Keratinocyte (primary cell): ENCODE measurements at regions not wholly inside any gene's neighbourhood (a gene's known extent, or its start where the extent isn't known, plus 50 kb on each side); places are given as distances from the start of the nearest gene placed in this dataset.

Experiments used
- DNase-seq: peaks from one replicate; pipeline ENCODE4 v3.0.0-alpha.2; 2011; ENCODE audit warnings: low read depth, missing footprints, low spot score
- FAIRE-seq: peaks from 2 replicates; lab custom pipeline; 2011; peaks lifted over from hg19 to GRCh38; lab: Jason Lieb, UNC
- H2AFZ ChIP-seq: 2 replicates; pipeline ENCODE4 v1.6.0; 2012; ENCODE audit warnings: low read length, control low read depth, inconsistent platforms; ENCODE audit not compliant: control insufficient read depth
- H3K27ac ChIP-seq: 2 replicates; pipeline ENCODE4 v1.5.1; 2011; ENCODE audit warnings: low read length; ENCODE audit not compliant: control insufficient read depth, insufficient read depth
- H3K27me3 ChIP-seq: 3 replicates; pipeline ENCODE4 v1.6.0; 2011; ENCODE audit warnings: low read length; ENCODE audit not compliant: control insufficient read depth, insufficient read depth; ENCODE audit errors: extremely low read depth
- H3K36me3 ChIP-seq, 2 experiments: 2 replicates in 1 of 2; 3 replicates in 1 of 2; pipeline ENCODE4 v1.5.1; 2011; ENCODE audit warnings: low read length in 2 of 2, mild to moderate bottlenecking in 1 of 2; ENCODE audit not compliant: control insufficient read depth in 2 of 2, insufficient read depth in 2 of 2; ENCODE audit errors: extremely low read depth in 1 of 2
- H3K4me1 ChIP-seq: 3 replicates; pipeline ENCODE4 v1.5.1; 2011; ENCODE audit warnings: low read length; ENCODE audit not compliant: control insufficient read depth, insufficient read depth; ENCODE audit errors: extremely low read depth
- H3K4me2 ChIP-seq: 3 replicates; pipeline ENCODE4 v1.6.0; 2011; ENCODE audit warnings: low read depth, low read length; ENCODE audit not compliant: control insufficient read depth, insufficient read depth; ENCODE audit errors: extremely low read depth
- H3K4me3 ChIP-seq, 3 experiments: fragments of 200-600 bp in 1 of 3; sonication (generic) in 1 of 3; 2 replicates in 2 of 3; 3 replicates in 1 of 3; pipeline ENCODE4 v1.5.1; 2011 to 2016; ENCODE audit warnings: low read length in 3 of 3, mild to moderate bottlenecking in 3 of 3, control low read depth in 2 of 3, inconsistent platforms in 1 of 3, low read depth in 1 of 3, mixed read lengths in 1 of 3, mixed run types in 1 of 3, moderate library complexity in 1 of 3; ENCODE audit not compliant: control insufficient read depth in 2 of 3, insufficient read depth in 2 of 3; ENCODE audit errors: extremely low read depth in 1 of 3
- H3K79me2 ChIP-seq: 2 replicates; pipeline ENCODE4 v1.6.0; 2012; ENCODE audit warnings: low read length; ENCODE audit not compliant: control insufficient read depth, insufficient read depth
- H3K9ac ChIP-seq: 3 replicates; pipeline ENCODE4 v1.6.0; 2011; ENCODE audit warnings: low read length; ENCODE audit not compliant: control insufficient read depth, insufficient read depth; ENCODE audit errors: extremely low read depth
- H3K9me1 ChIP-seq: 3 replicates; pipeline ENCODE4 v1.6.0; 2011; ENCODE audit warnings: low read length; ENCODE audit not compliant: control insufficient read depth, insufficient read depth; ENCODE audit errors: extremely low read depth
- H3K9me3 ChIP-seq: 2 replicates; pipeline ENCODE4 v1.5.1; 2012; ENCODE audit warnings: low read depth, low read length; ENCODE audit not compliant: control insufficient read depth
- H4K20me1 ChIP-seq: 3 replicates; pipeline ENCODE4 v1.6.0; 2011; ENCODE audit warnings: low read length; ENCODE audit not compliant: control insufficient read depth, insufficient read depth; ENCODE audit errors: extremely low read depth
- CTCF ChIP-seq, 3 experiments: IDR thresholded peaks in 1 of 3; conservative IDR thresholded peaks in 1 of 3; optimal IDR thresholded peaks in 1 of 3; 2 replicates in 2 of 3; 3 replicates in 1 of 3; pipeline versions ENCODE3 to v1.5.1; 2011; ENCODE audit warnings: low read length in 3 of 3, mild to moderate bottlenecking in 3 of 3, moderate library complexity in 2 of 3, control low read depth in 1 of 3, inconsistent platforms in 1 of 3; ENCODE audit not compliant: insufficient read depth in 2 of 3; ENCODE audit errors: extremely low read depth in 1 of 3
- EZH2 ChIP-seq: IDR thresholded peaks from one replicate; pipeline ENCODE4 v1.6.1; 2012; ENCODE audit warnings: inconsistent platforms, mild to moderate bottlenecking, low read length, moderate library complexity
- dilution Hi-C: fragments of 300-500 bp; cut with MboI; formaldehyde crosslinking; loops from one replicate; pipeline ENCODE4 v1.7.0; 2020; ENCODE audit warnings: low sequenced_read_pairs; ENCODE audit not compliant: extremely low pct_ligation_motif_present

- Histone ChIP-seq H4K20me1 (no peaks in the 10 kb centered on the region), H3K9me1 (no peaks in the 10 kb centered on the region), H3K79me2 (no peaks in the 10 kb centered on the region), H3K9ac (no peak overlapping the region), H3K36me3 (no peaks in the 10 kb centered on the region), H2AFZ (no peak overlapping the region), H3K9me3 (no peaks in the 10 kb centered on the region), H3K27me3 (no peaks in the 10 kb centered on the region), H3K4me1 (no peaks in the 10 kb centered on the region), H3K27ac (no peak overlapping the region), H3K4me3 (no peak overlapping the region), H3K4me2 (no peak overlapping the region)
- dilution Hi-C loops, result no loop called here
- no peak for DNase-seq
- FAIRE-seq, result no peak
- no peak for TF ChIP-seq CTCF (optimal IDR thresholded peaks at IDR 0.05 in 1 of 3, IDR thresholded peaks at IDR 0.05 in 1 of 3, conservative IDR thresholded peaks at IDR 0.05 in 1 of 3; ENCODE audit: extremely low read depth in 1 of 3, insufficient read depth in 2 of 3, low read length in 3 of 3)
- no peak for TF ChIP-seq EZH2
Observed at GRCh38 chr4:177201614-177202013, 108.1 kb upstream of the NEIL3 start.

- no peak for TF ChIP-seq CTCF (optimal IDR thresholded peaks at IDR 0.05 in 1 of 3, IDR thresholded peaks at IDR 0.05 in 1 of 3, conservative IDR thresholded peaks at IDR 0.05 in 1 of 3; ENCODE audit: extremely low read depth in 1 of 3, insufficient read depth in 2 of 3, low read length in 3 of 3)
- no peak for TF ChIP-seq EZH2
- no peak overlapping the region for H3K27ac ChIP-seq
- H3K4me1 ChIP-seq, result no peaks in the 10 kb centered on the region
- no peaks in the 10 kb centered on the region for H3K36me3 ChIP-seq
- DNase-seq, result no peak
- no peak overlapping the region for H3K4me3 ChIP-seq
- no peak overlapping the region for H3K4me2 ChIP-seq
- dilution Hi-C loops, result no loop called here
- no peaks in the 10 kb centered on the region for H3K9me3 ChIP-seq
- H4K20me1 ChIP-seq, result no peaks in the 10 kb centered on the region
- no peak overlapping the region for H2AFZ ChIP-seq
- FAIRE-seq, result no peak
- no peaks in the 10 kb centered on the region for H3K9me1 ChIP-seq
- no peaks in the 10 kb centered on the region for H3K27me3 ChIP-seq
- no peaks in the 10 kb centered on the region for H3K79me2 ChIP-seq
- no peak overlapping the region for H3K9ac ChIP-seq
Observed at GRCh38 chr4:177204126-177204525, 105.5 kb upstream of the NEIL3 start.
